ENCODE measurements at regions not wholly inside any gene's neighbourhood (a gene's known extent, or its start where the extent isn't known, plus 50 kb on each side); places are given as distances from the start of the nearest gene placed in this dataset.
"Not testable (repeated sequence)": the region's sequence is repeated elsewhere in the genome, so short reads cannot be mapped to it uniquely, and the experiment has no call there.

GRCh38 chr1:120617493-120617892, 106.3 kb upstream of the NBPF26 start:
- H3K27ac ChIP-seq (ENCODE audit: low read depth in 2 of 2, low read length in 1 of 2); CTCF ChIA-PET: not testable (repeated sequence)
- WGBS (ENCODE audit: low lambda C conversion rate): no CpG with 5 or more reads among the region's 3 CpGs

GRCh38 chr1:120619867-120620692, 103.7 kb upstream of the NBPF26 start:
- H3K4me2 ChIP-seq; H3K79me2 ChIP-seq (ENCODE audit: insufficient read depth); H3K36me3 ChIP-seq (replicated peaks in 1 of 2; ENCODE audit: control insufficient read depth in 1 of 2, insufficient read depth in 2 of 2, low read length in 1 of 2); H3K9me2 ChIP-seq; H3K4me1 ChIP-seq (ENCODE audit: control insufficient read depth in 1 of 2, insufficient read depth in 2 of 2, low read depth in 1 of 2, low read length in 1 of 2); H3K4me3 ChIP-seq (ENCODE audit: low read depth in 2 of 2, low read length in 1 of 2); POLR2A ChIA-PET; H3K27me3 ChIP-seq (ENCODE audit: insufficient read depth); DNase-seq; H3K27ac ChIP-seq (ENCODE audit: low read depth in 2 of 2, low read length in 1 of 2); CTCF ChIA-PET; H4K20me1 ChIP-seq (ENCODE audit: insufficient read depth); H3K9ac ChIP-seq; H3K9me3 ChIP-seq; H2AFZ ChIP-seq (ENCODE audit: low read depth); H3F3A ChIP-seq (replicated peaks; ENCODE audit: insufficient read depth): not testable (repeated sequence)
- WGBS (ENCODE audit: low lambda C conversion rate): no CpG with 5 or more reads among the region's 25 CpGs

More at GRCh38 chr1:120617493-120617892, 106.3 kb upstream of the NBPF26 start:
- H3K4me2 ChIP-seq; H4K20me1 ChIP-seq (ENCODE audit: insufficient read depth); H3K4me1 ChIP-seq (ENCODE audit: control insufficient read depth in 1 of 2, insufficient read depth in 2 of 2, low read depth in 1 of 2, low read length in 1 of 2); H3K4me3 ChIP-seq (ENCODE audit: low read depth in 2 of 2, low read length in 1 of 2); H3K36me3 ChIP-seq (replicated peaks in 1 of 2; ENCODE audit: control insufficient read depth in 1 of 2, insufficient read depth in 2 of 2, low read length in 1 of 2); POLR2A ChIA-PET; H2AFZ ChIP-seq (ENCODE audit: low read depth); DNase-seq; H3K27me3 ChIP-seq (ENCODE audit: insufficient read depth); H3K9me2 ChIP-seq; H3K9ac ChIP-seq; H3K9me3 ChIP-seq; H3F3A ChIP-seq (replicated peaks; ENCODE audit: insufficient read depth); H3K79me2 ChIP-seq (ENCODE audit: insufficient read depth): not testable (repeated sequence)

GRCh38 chr1:120620693-120620969, 103.1 kb upstream of the NBPF26 start:
- H3K4me3 ChIP-seq (ENCODE audit: low read depth in 2 of 2, low read length in 1 of 2); DNase-seq; H3K4me1 ChIP-seq (ENCODE audit: control insufficient read depth in 1 of 2, insufficient read depth in 2 of 2, low read depth in 1 of 2, low read length in 1 of 2); H3K27ac ChIP-seq (ENCODE audit: low read depth in 2 of 2, low read length in 1 of 2); H3F3A ChIP-seq (replicated peaks; ENCODE audit: insufficient read depth); H2AFZ ChIP-seq (ENCODE audit: low read depth); H3K79me2 ChIP-seq (ENCODE audit: insufficient read depth); H3K4me2 ChIP-seq; H3K27me3 ChIP-seq (ENCODE audit: insufficient read depth); CTCF ChIA-PET; H3K9me2 ChIP-seq; H3K9me3 ChIP-seq; H4K20me1 ChIP-seq (ENCODE audit: insufficient read depth); POLR2A ChIA-PET; H3K9ac ChIP-seq; H3K36me3 ChIP-seq (replicated peaks in 1 of 2; ENCODE audit: control insufficient read depth in 1 of 2, insufficient read depth in 2 of 2, low read length in 1 of 2): not testable (repeated sequence)
- WGBS (ENCODE audit: low lambda C conversion rate): no CpG with 5 or more reads among the region's 5 CpGs

- WGBS (ENCODE audit: low lambda C conversion rate): no CpG with 5 or more reads among the region's 5 CpGs
- H3K4me3 ChIP-seq (ENCODE audit: low read depth in 2 of 2, low read length in 1 of 2); H3K9me3 ChIP-seq; H3K9me2 ChIP-seq; H3F3A ChIP-seq (replicated peaks; ENCODE audit: insufficient read depth); H2AFZ ChIP-seq (ENCODE audit: low read depth); POLR2A ChIA-PET; H3K4me1 ChIP-seq (ENCODE audit: control insufficient read depth in 1 of 2, insufficient read depth in 2 of 2, low read depth in 1 of 2, low read length in 1 of 2); H3K27me3 ChIP-seq (ENCODE audit: insufficient read depth); H4K20me1 ChIP-seq (ENCODE audit: insufficient read depth); CTCF ChIA-PET; H3K27ac ChIP-seq (ENCODE audit: low read depth in 2 of 2, low read length in 1 of 2); DNase-seq; H3K36me3 ChIP-seq (replicated peaks in 1 of 2; ENCODE audit: control insufficient read depth in 1 of 2, insufficient read depth in 2 of 2, low read length in 1 of 2); H3K9ac ChIP-seq; H3K4me2 ChIP-seq; H3K79me2 ChIP-seq (ENCODE audit: insufficient read depth): not testable (repeated sequence)
Observed at GRCh38 chr1:120621278-120621677, 102.5 kb upstream of the NBPF26 start.

GRCh38 chr1:120623539-120623938, 100.2 kb upstream of the NBPF26 start:
- H3K4me3 ChIP-seq (ENCODE audit: low read depth in 2 of 2, low read length in 1 of 2); H3K79me2 ChIP-seq (ENCODE audit: insufficient read depth); H3F3A ChIP-seq (replicated peaks; ENCODE audit: insufficient read depth); H3K9ac ChIP-seq; H2AFZ ChIP-seq (ENCODE audit: low read depth); DNase-seq; POLR2A ChIA-PET; H3K27ac ChIP-seq (ENCODE audit: low read depth in 2 of 2, low read length in 1 of 2); H3K9me3 ChIP-seq; H3K4me2 ChIP-seq; H3K9me2 ChIP-seq; H4K20me1 ChIP-seq (ENCODE audit: insufficient read depth); H3K36me3 ChIP-seq (replicated peaks in 1 of 2; ENCODE audit: control insufficient read depth in 1 of 2, insufficient read depth in 2 of 2, low read length in 1 of 2); CTCF ChIA-PET; H3K4me1 ChIP-seq (ENCODE audit: control insufficient read depth in 1 of 2, insufficient read depth in 2 of 2, low read depth in 1 of 2, low read length in 1 of 2); H3K27me3 ChIP-seq (ENCODE audit: insufficient read depth): not testable (repeated sequence)
- no CpG with 5 or more reads among the region's 4 CpGs for WGBS (ENCODE audit: low lambda C conversion rate)

- POLR2A ChIA-PET; H3F3A ChIP-seq (replicated peaks; ENCODE audit: insufficient read depth); H3K9me2 ChIP-seq; H3K4me1 ChIP-seq (ENCODE audit: control insufficient read depth in 1 of 2, insufficient read depth in 2 of 2, low read depth in 1 of 2, low read length in 1 of 2); H3K9me3 ChIP-seq; CTCF ChIA-PET; H3K4me2 ChIP-seq; H3K27ac ChIP-seq (ENCODE audit: low read depth in 2 of 2, low read length in 1 of 2); H3K36me3 ChIP-seq (replicated peaks in 1 of 2; ENCODE audit: control insufficient read depth in 1 of 2, insufficient read depth in 2 of 2, low read length in 1 of 2); DNase-seq; H2AFZ ChIP-seq (ENCODE audit: low read depth); H3K79me2 ChIP-seq (ENCODE audit: insufficient read depth); H3K27me3 ChIP-seq (ENCODE audit: insufficient read depth); H3K4me3 ChIP-seq (ENCODE audit: low read depth in 2 of 2, low read length in 1 of 2); H3K9ac ChIP-seq; H4K20me1 ChIP-seq (ENCODE audit: insufficient read depth): not testable (repeated sequence)
- 16% methylated on average over 3 of the region's 5 CpGs for WGBS (ENCODE audit: low lambda C conversion rate)
Observed at GRCh38 chr1:120624565-120625064, 99.1 kb upstream of the NBPF26 start.

All from SK-N-SH (cell line).